H1 (cell line): ENCODE measurements at regions not wholly inside any gene's neighbourhood (a gene's known extent, or its start where the extent isn't known, plus 50 kb on each side); places are given as distances from the start of the nearest gene placed in this dataset.

ENCODE experiments used
- CBX8 ChIP-seq: fragments of 300-800, 300-1000 bp; sonication (generic); IDR thresholded peaks from 2 replicates; pipeline ENCODE4 v1.7.1; 2016; ENCODE audit warnings: low read depth, low read length, borderline replicate concordance
- EGR1 ChIP-seq: IDR thresholded peaks from 2 replicates; pipeline ENCODE4 v1.6.1; 2011; ENCODE audit warnings: low read depth, low read length, borderline replicate concordance
- POLR2A ChIP-seq, 2 experiments: IDR thresholded peaks; 1 replicate in 1 of 2; 2 replicates in 1 of 2; pipeline ENCODE4 v1.6.1; 2011; ENCODE audit warnings: low read depth in 2 of 2, low read length in 2 of 2, mild to moderate bottlenecking in 2 of 2; ENCODE audit errors: control extremely low read depth in 1 of 2
- POLR2AphosphoS5 ChIP-seq: IDR thresholded peaks from 2 replicates; pipeline ENCODE4 v1.6.1; 2011; ENCODE audit warnings: low read depth, low read length
- SP1 ChIP-seq: IDR thresholded peaks from 2 replicates; pipeline ENCODE4 v1.6.1; 2011; ENCODE audit warnings: low read depth, low read length
- TAF7 ChIP-seq: optimal IDR thresholded peaks from 2 replicates; pipeline ENCODE3; 2011; ENCODE audit warnings: low read depth, mild to moderate bottlenecking, inconsistent platforms, low read length, moderate library complexity, borderline replicate concordance

DNA sequence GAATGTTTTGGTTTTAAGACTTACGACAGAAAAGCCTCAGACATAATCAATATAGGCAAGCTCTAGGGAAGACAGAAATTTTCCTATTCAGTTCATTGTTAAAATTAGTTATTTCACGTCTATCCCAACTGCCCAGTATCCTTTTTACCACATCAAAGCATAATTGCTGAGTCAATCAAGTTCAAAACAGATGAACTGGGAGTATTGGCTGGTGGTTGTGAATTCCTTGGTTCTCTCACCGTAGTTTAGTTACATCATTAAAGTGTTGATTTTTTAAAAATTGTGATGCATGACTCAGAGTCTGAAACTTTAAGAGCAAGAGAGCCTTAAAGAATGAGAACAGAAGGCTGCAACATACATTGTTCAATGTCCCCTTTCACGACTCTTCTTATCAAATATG, 143.3 kb upstream of the FREM2 start (continued):
- no peak for TF ChIP-seq EGR1
- no peak for TF ChIP-seq POLR2AphosphoS5
- TF ChIP-seq SP1, result no peak
- no peak for TF ChIP-seq TAF7
- TF ChIP-seq POLR2A (IDR thresholded peaks at IDR 0.05; ENCODE audit: control extremely low read depth in 1 of 2, low read depth in 2 of 2, low read length in 2 of 2), result no peak
- no peak for TF ChIP-seq CBX8
